ENCODE measurements at regions not wholly inside any gene's neighbourhood (a gene's known extent, or its start where the extent isn't known, plus 50 kb on each side); places are given as distances from the start of the nearest gene placed in this dataset.

GRCh38 chr12:77377622-77378021, 312.3 kb upstream of the E2F7 start (continued):
- TF ChIP-seq RBBP5 (IDR thresholded peaks at IDR 0.05; ENCODE audit: borderline replicate concordance, insufficient read depth, low read length, poor library complexity, severe bottlenecking) (no peak), HLTF (IDR thresholded peaks at IDR 0.05) (no peak), HDAC2 (IDR thresholded peaks at IDR 0.05) (no peak), POLR2G (IDR thresholded peaks at IDR 0.05; ENCODE audit: low read depth, low read length) (no peak)

- H3K79me2 ChIP-seq (ENCODE audit: control insufficient read depth, insufficient read depth, low read length) = no peaks in the 10 kb centered on the region
- no peak overlapping the region for H3K9ac ChIP-seq (ENCODE audit: insufficient read depth in 1 of 2, low read depth in 2 of 2, low read length in 2 of 2)
- BruUV-seq (replicated peaks) = no TSS peak
- DNase-seq (ENCODE audit: extremely low read depth in 1 of 4, low spot score in 3 of 4) (no peak), ATAC-seq (no peak), FAIRE-seq (no peak)
- no peak for TF ChIP-seq KAT7 (CRISPR knock-in tag; IDR thresholded peaks at IDR 0.05; ENCODE audit: borderline replicate concordance)
- TF ChIP-seq POLR2B (IDR thresholded peaks at IDR 0.05; ENCODE audit: low read depth, partially characterized antibody) = no peak
- no peak for TF ChIP-seq TFAM (CRISPR knock-in tag; conservative IDR thresholded peaks at IDR 0.05)
- TF ChIP-seq ZNF699 (CRISPR knock-in tag; IDR thresholded peaks at IDR 0.05; ENCODE audit: insufficient replicate concordance) = no peak
- H3K4me3 ChIP-seq = no peak overlapping the region
- no peaks in the 10 kb centered on the region for H3K9me1 ChIP-seq (ENCODE audit: control insufficient read depth, insufficient read depth, low read length)
- no peaks in the 10 kb centered on the region for H3K9me3 ChIP-seq (replicated peaks; ENCODE audit: control insufficient read depth, insufficient read depth, low read depth, low read length)
- H3K4me2 ChIP-seq (ENCODE audit: insufficient read depth, low read length) = no peak overlapping the region
- intact Hi-C loops (cut with micrococcal nuclease) (no loop called here), in situ Hi-C loops (cut with MboI) (no loop called here)
- H2AFZ ChIP-seq (ENCODE audit: low read depth, low read length) = no peak overlapping the region
- no peaks in the 10 kb centered on the region for H3K4me1 ChIP-seq (replicated peaks in 1 of 2; ENCODE audit: control insufficient read depth in 2 of 2, insufficient read depth in 2 of 2, low read length in 2 of 2)
- no peak overlapping the region for H3K27ac ChIP-seq (ENCODE audit: extremely low read depth, low read depth, low read length)
- H3K27me3 ChIP-seq (ENCODE audit: control insufficient read depth in 2 of 2, insufficient read depth in 2 of 2, low read length in 2 of 2) = no peaks in the 10 kb centered on the region
- no peaks in the 10 kb centered on the region for H3K36me3 ChIP-seq (ENCODE audit: control insufficient read depth, insufficient read depth, low read length)
- ChIA-PET CTCF (ENCODE audit: low intra/inter-chr PET ratio) (no interaction called here), POLR2A (no interaction called here)
- H4K20me1 ChIP-seq (replicated peaks; ENCODE audit: control insufficient read depth, insufficient read depth, low read length) = no peaks in the 10 kb centered on the region
- 0% methylated on average over 1 of the region's 1 CpG for WGBS (ENCODE audit: insufficient coverage, low coverage, missing lambda C conversion rate)
Measured at GRCh38 chr12:77377116-77377515, 311.7 kb upstream of the E2F7 start.
